ENCODE measurements at regions not wholly inside any gene's neighbourhood (a gene's known extent, or its start where the extent isn't known, plus 50 kb on each side); places are given as distances from the start of the nearest gene placed in this dataset.
"Not testable (repeated sequence)": the region's sequence is repeated elsewhere in the genome, so short reads cannot be mapped to it uniquely, and the experiment has no call there.

GRCh38 chr4:164095313-164096110 is 601.0 kb downstream of the TMA16 start:
- no peak for DNase-seq

GRCh38 chr4:164096766-164097518 is 602.5 kb downstream of the TMA16 start:
- DNase-seq: no peak

GRCh38 chr4:164100741-164101365 is 606.4 kb downstream of the TMA16 start:
- DNase-seq: not testable (repeated sequence)

- no peak for DNase-seq
Measured at GRCh38 chr4:164108971-164109370, 614.5 kb downstream of the TMA16 start.

- no peak for DNase-seq
Measured at GRCh38 chr4:164109503-164109902, 615.0 kb downstream of the TMA16 start.

GRCh38 chr4:164115236-164115635 is 620.7 kb downstream of the TMA16 start:
- DNase-seq: no peak

- no peak for DNase-seq
Measured at GRCh38 chr4:164116286-164116685, 621.8 kb downstream of the TMA16 start.

- DNase-seq: no peak
Measured at GRCh38 chr4:164134388-164134787, 619.5 kb upstream of the SMIM31 start.

GRCh38 chr4:164136180-164136616 is 617.7 kb upstream of the SMIM31 start:
- no peak for DNase-seq

- no peak for DNase-seq
Measured at GRCh38 chr4:164138521-164138920, 615.4 kb upstream of the SMIM31 start.

GRCh38 chr4:164139291-164139690 is 614.6 kb upstream of the SMIM31 start:
- DNase-seq: no peak

GRCh38 chr4:164141755-164142375 is 612.1 kb upstream of the SMIM31 start:
- DNase-seq: not testable (repeated sequence)

GRCh38 chr4:164154416-164154815 is 599.5 kb upstream of the SMIM31 start:
- DNase-seq: no peak

GRCh38 chr4:164169591-164169990 is 584.3 kb upstream of the SMIM31 start:
- no peak for DNase-seq

- DNase-seq: no peak
Measured at GRCh38 chr4:164177153-164177552, 576.8 kb upstream of the SMIM31 start.

GRCh38 chr4:164177753-164178152 is 576.2 kb upstream of the SMIM31 start:
- no peak for DNase-seq

- DNase-seq: no peak
Measured at GRCh38 chr4:164188236-164188635, 565.7 kb upstream of the SMIM31 start.

- no peak for DNase-seq
Measured at GRCh38 chr4:164192844-164193243, 561.1 kb upstream of the SMIM31 start.

- no peak for DNase-seq
Measured at GRCh38 chr4:164193676-164194075, 560.3 kb upstream of the SMIM31 start.

GRCh38 chr4:164197556-164197955 is 556.4 kb upstream of the SMIM31 start:
- DNase-seq: no peak

GRCh38 chr4:164203476-164203875 is 550.5 kb upstream of the SMIM31 start:
- DNase-seq: no peak

GRCh38 chr4:164204434-164204833 is 549.5 kb upstream of the SMIM31 start:
- DNase-seq: no peak
